CD4-positive, alpha-beta T cell (primary cell): ENCODE measurements at regions not wholly inside any gene's neighbourhood (a gene's known extent, or its start where the extent isn't known, plus 50 kb on each side); places are given as distances from the start of the nearest gene placed in this dataset.

ENCODE experiments used
- ATAC-seq: fragments of 200-7000 bp; cut with Tn5 transposase; one replicate; pipeline ENCODE4 v1.10.0; 2022; ENCODE audit warnings: mild to moderate bottlenecking; ENCODE audit not compliant: poor library complexity
- CTCF ChIA-PET: fragments of 350-600 bp; sonication (Branson Sonifier 250); formaldehyde crosslinking; loops from one replicate; lab custom pipeline; 2021; ENCODE audit warnings: antibody characterized with exemption, inconsistent platforms; lab: Charles Lee
- POLR2A ChIA-PET: fragments of 350-600 bp; sonication (Branson Sonifier 250); formaldehyde crosslinking; loops from one replicate; lab custom pipeline; 2021; ENCODE audit warnings: antibody characterized with exemption, inconsistent platforms; lab: Charles Lee
- DNase-seq, 14 experiments: peaks; one replicate each; pipeline ENCODE4 v3.0.0-alpha.2; 2013 to 2020; ENCODE audit warnings: mixed read lengths in 2 of 14
- H3K27ac ChIP-seq, 2 donors: one replicate each; pipeline versions ENCODE4 v1.5.1 to v1.7.0; 2013; ENCODE audit warnings: low read length in 2 of 2, low read depth in 1 of 2, mild to moderate bottlenecking in 1 of 2
- H3K27me3 ChIP-seq, 2 experiments: 1 replicate in 1 of 2; 2 replicates in 1 of 2; pipeline versions ENCODE4 v1.6.1 to v1.7.0; 2013; ENCODE audit warnings: low read length in 2 of 2, control low read depth in 1 of 2, mild to moderate bottlenecking in 1 of 2, moderate library complexity in 1 of 2; ENCODE audit not compliant: insufficient read depth in 2 of 2, control insufficient read depth in 1 of 2
- H3K36me3 ChIP-seq: one replicate; pipeline ENCODE4 v1.6.1; 2013; ENCODE audit warnings: low read length, control low read depth; ENCODE audit not compliant: insufficient read depth
- H3K4me1 ChIP-seq: one replicate; pipeline ENCODE4 v1.6.1; 2013; ENCODE audit warnings: low read length, control low read depth; ENCODE audit not compliant: insufficient read depth
- H3K4me3 ChIP-seq: one replicate; pipeline ENCODE4 v1.5.1; 2013; ENCODE audit warnings: mild to moderate bottlenecking, low read length, moderate library complexity
- H3K9me3 ChIP-seq, 2 experiments: 1 replicate in 1 of 2; 2 replicates in 1 of 2; pipeline versions ENCODE4 v1.6.1 to v1.7.0; 2013; ENCODE audit warnings: low read length in 2 of 2, mild to moderate bottlenecking in 2 of 2, control low read depth in 1 of 2, moderate library complexity in 1 of 2; ENCODE audit not compliant: control insufficient read depth in 1 of 2, insufficient read depth in 1 of 2
- H3K27ac Mint-ChIP-seq: one replicate; pipeline ENCODE4 v1.8.0; 2020; ENCODE audit warnings: mixed read lengths
- H3K27me3 Mint-ChIP-seq: one replicate; pipeline ENCODE4 v1.8.0; 2021; ENCODE audit warnings: mixed read lengths
- H3K36me3 Mint-ChIP-seq: one replicate; pipeline ENCODE4 v1.8.0; 2021; ENCODE audit warnings: low read depth, mixed read lengths
- H3K4me1 Mint-ChIP-seq: one replicate; pipeline ENCODE4 v1.8.0; 2021; ENCODE audit warnings: low read depth, mixed read lengths
- H3K4me3 Mint-ChIP-seq: one replicate; pipeline ENCODE4 v1.8.0; 2020; ENCODE audit warnings: mild to moderate bottlenecking, mixed read lengths
- H3K9me3 Mint-ChIP-seq: one replicate; pipeline ENCODE4 v1.8.0; 2020; ENCODE audit warnings: mixed read lengths
- intact Hi-C, 2 experiments: fragments of 100-400 bp; cut with DNase I in 1 of 2; cut with micrococcal nuclease in 1 of 2; formaldehyde crosslinking; loops; one replicate each; pipeline versions ENCODE4 v1.15.1 to v1.9.0; 2023 to 2025; cut with DNase I, micrococcal nuclease
- TF ChIP-seq, protein P1 (sequence below): fragments of 200-600 bp; IDR thresholded peaks from one replicate; pipeline ENCODE4 v1.8.0; 2022; ENCODE audit warnings: antibody characterized with exemption, mild to moderate bottlenecking

DNA sequence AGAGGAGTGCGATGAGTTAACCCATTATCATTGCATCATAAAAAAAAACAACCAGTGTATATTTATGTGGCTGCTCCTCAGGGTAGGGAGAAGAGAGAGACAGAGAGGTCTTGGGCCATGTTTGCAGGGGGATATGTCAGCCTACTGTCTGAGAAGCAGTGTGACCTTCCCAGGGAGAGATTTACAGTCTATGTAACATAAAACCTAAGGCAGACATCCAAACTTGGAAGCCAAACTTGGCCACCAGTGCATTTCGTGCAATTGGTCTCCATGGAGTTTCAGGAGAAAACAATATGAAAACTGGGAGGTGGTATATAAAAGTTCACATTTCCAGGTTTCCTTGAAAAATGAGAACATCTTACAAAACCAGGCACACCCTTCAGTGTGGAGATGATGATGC, 85.9 kb upstream of the CXCL12 start:
- no peaks in the 10 kb centered on the region for H3K4me1 ChIP-seq
- CTCF ChIA-PET = no interaction called here
- H3K36me3 Mint-ChIP-seq = no peaks in the 10 kb centered on the region
- H3K27me3 Mint-ChIP-seq = peaks cover 13% of the 10 kb centered on the region
- H3K9me3 Mint-ChIP-seq = no peaks in the 10 kb centered on the region
- intact Hi-C loops = no loop called here
- peaks cover 2 to 5% of the 10 kb centered on the region in 2 experiments for H3K27me3 ChIP-seq
- no peak overlapping the region for H3K27ac ChIP-seq
- DNase-seq = no peak
- no peaks in the 10 kb centered on the region for H3K4me1 Mint-ChIP-seq
- H3K4me3 ChIP-seq = no peak overlapping the region
- peaks cover 0 to 17% of the 10 kb centered on the region in 2 experiments for H3K9me3 ChIP-seq
- no peak overlapping the region for H3K4me3 Mint-ChIP-seq
- H3K36me3 ChIP-seq = no peaks in the 10 kb centered on the region
- ATAC-seq = no peak
- POLR2A ChIA-PET = no interaction called here
- no peak overlapping the region for H3K27ac Mint-ChIP-seq
- TF ChIP-seq, protein P1, sequence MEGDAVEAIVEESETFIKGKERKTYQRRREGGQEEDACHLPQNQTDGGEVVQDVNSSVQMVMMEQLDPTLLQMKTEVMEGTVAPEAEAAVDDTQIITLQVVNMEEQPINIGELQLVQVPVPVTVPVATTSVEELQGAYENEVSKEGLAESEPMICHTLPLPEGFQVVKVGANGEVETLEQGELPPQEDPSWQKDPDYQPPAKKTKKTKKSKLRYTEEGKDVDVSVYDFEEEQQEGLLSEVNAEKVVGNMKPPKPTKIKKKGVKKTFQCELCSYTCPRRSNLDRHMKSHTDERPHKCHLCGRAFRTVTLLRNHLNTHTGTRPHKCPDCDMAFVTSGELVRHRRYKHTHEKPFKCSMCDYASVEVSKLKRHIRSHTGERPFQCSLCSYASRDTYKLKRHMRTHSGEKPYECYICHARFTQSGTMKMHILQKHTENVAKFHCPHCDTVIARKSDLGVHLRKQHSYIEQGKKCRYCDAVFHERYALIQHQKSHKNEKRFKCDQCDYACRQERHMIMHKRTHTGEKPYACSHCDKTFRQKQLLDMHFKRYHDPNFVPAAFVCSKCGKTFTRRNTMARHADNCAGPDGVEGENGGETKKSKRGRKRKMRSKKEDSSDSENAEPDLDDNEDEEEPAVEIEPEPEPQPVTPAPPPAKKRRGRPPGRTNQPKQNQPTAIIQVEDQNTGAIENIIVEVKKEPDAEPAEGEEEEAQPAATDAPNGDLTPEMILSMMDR = no peak

DNA sequence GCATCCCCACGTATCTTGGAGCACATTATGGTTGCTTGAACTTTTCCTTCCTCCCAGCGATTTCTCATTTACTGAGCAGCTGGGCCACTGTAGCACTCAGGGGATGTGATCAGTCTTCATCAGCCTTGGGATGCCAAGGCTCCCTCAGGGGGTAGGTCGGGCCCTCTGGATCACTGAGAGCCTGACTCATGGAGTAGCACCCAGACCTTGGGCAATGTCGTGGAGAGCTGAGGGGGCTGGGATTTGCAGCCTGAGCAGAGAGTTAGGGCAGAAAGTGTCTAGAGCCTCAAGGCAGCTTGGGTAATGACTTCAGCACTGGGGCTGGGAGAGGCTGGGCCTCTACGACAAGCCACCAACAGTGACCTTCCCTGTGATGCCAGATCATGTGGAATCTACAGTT, 86.5 kb upstream of the CXCL12 start:
- H3K27me3 Mint-ChIP-seq = peaks cover 13% of the 10 kb centered on the region
- no peak overlapping the region for H3K4me3 Mint-ChIP-seq
- TF ChIP-seq, protein P1 = no peak
- H3K27ac Mint-ChIP-seq = no peak overlapping the region
- intact Hi-C loops = no loop called here
- CTCF ChIA-PET = no interaction called here
- no peaks in the 10 kb centered on the region for H3K36me3 Mint-ChIP-seq
- POLR2A ChIA-PET = no interaction called here
- Histone ChIP-seq H3K4me1 (no peaks in the 10 kb centered on the region), H3K4me3 (no peak overlapping the region), H3K36me3 (no peaks in the 10 kb centered on the region), H3K27ac (no peak overlapping the region), H3K27me3 (peaks cover 2 to 5% of the 10 kb centered on the region in 2 experiments), H3K9me3 (peaks cover 0 to 17% of the 10 kb centered on the region in 2 experiments)
- no peaks in the 10 kb centered on the region for H3K9me3 Mint-ChIP-seq
- DNase-seq (no peak), ATAC-seq (no peak)
- H3K4me1 Mint-ChIP-seq = no peaks in the 10 kb centered on the region

DNA sequence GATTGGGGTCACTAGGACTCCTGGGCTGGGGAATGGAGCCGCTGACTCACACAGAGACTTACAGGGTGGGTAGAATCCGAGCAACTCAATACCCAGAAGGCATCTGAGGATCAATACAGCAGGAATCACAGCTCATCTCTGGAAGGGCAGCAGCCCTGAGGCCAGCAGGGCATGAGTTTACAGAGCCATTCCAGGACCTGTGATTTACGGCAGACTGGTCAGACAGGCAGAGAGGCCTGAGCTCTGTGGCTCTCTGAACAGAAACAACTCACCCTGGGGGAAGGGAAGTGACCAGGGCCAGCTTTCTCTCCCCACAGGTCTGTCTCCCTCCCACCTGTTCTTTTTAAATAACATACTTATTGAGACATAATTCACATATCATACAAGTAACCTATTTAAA, 88.2 kb upstream of the CXCL12 start:
- H3K27ac ChIP-seq = no peak overlapping the region
- no peaks in the 10 kb centered on the region for H3K4me1 ChIP-seq
- Mint-ChIP-seq H3K9me3 (no peaks in the 10 kb centered on the region), H3K4me1 (no peaks in the 10 kb centered on the region), H3K27me3 (no peaks in the 10 kb centered on the region), H3K36me3 (no peaks in the 10 kb centered on the region), H3K4me3 (no peak overlapping the region), H3K27ac (no peak overlapping the region)
- DNase-seq (no peak), ATAC-seq (no peak)
- intact Hi-C loops = no loop called here
- H3K9me3 ChIP-seq = peaks cover 0 to 17% of the 10 kb centered on the region in 2 experiments
- peaks cover 0 to 3% of the 10 kb centered on the region in 2 experiments for H3K27me3 ChIP-seq
- H3K36me3 ChIP-seq = no peaks in the 10 kb centered on the region
- ChIA-PET CTCF (no interaction called here), POLR2A (no interaction called here)
- no peak overlapping the region for H3K4me3 ChIP-seq
- TF ChIP-seq, protein P1 = no peak
